Breast epithelium (tissue), 4 donors: ENCODE measurements at regions not wholly inside any gene's neighbourhood (a gene's known extent, or its start where the extent isn't known, plus 50 kb on each side); places are given as distances from the start of the nearest gene placed in this dataset.
A peak's percentile ranks its signal among the peaks of the same experiment; 100 is the strongest.

Experiments
- DNase-seq, 2 donors: peaks; one replicate each; pipeline ENCODE4 v3.0.0-alpha.2; 2019; ENCODE audit warnings: low spot score in 2 of 2
- H3K27ac ChIP-seq, 2 donors: fragments of 200-600 bp; sonication (generic) in 1 of 2; one replicate each; pipeline ENCODE4 v1.5.1; 2016 to 2019; ENCODE audit warnings: mild to moderate bottlenecking in 1 of 2
- H3K27me3 ChIP-seq, 2 donors: fragments of 200-600 bp; sonication (generic) in 1 of 2; one replicate each; pipeline versions ENCODE4 v1.5.1 to v1.6.0; 2017 to 2019; ENCODE audit warnings: control low read depth in 1 of 2, mild to moderate bottlenecking in 1 of 2
- H3K36me3 ChIP-seq: fragments of 200-600 bp; one replicate; pipeline ENCODE4 v1.5.1; 2019
- H3K4me1 ChIP-seq, 2 donors: fragments of 200-600 bp; sonication (generic); one replicate each; pipeline ENCODE4 v1.5.1; 2016 to 2019; ENCODE audit warnings: control low read depth in 1 of 2
- H3K4me3 ChIP-seq, 3 donors: fragments of 200-600 bp; sonication (generic); 1 replicate in 2 of 3; 2 replicates in 1 of 3; pipeline ENCODE4 v1.5.1; 2016 to 2019; ENCODE audit warnings: mild to moderate bottlenecking in 3 of 3, moderate library complexity in 2 of 3
- H3K9me3 ChIP-seq, 2 donors: fragments of 200-600 bp; sonication (generic) in 1 of 2; one replicate each; pipeline ENCODE4 v1.5.1; 2016 to 2019; ENCODE audit warnings: control low read depth in 1 of 2
- POLR2A ChIP-seq: fragments of 450-650 bp; IDR thresholded peaks from one replicate; pipeline ENCODE4 v1.6.1; 2016; ENCODE audit warnings: antibody characterized with exemption, mild to moderate bottlenecking, moderate library complexity
- POLR2AphosphoS5 ChIP-seq, 3 donors: sonication (generic); formaldehyde crosslinking; IDR thresholded peaks; one replicate each; pipeline ENCODE4 v1.6.1; 2017; ENCODE audit warnings: antibody characterized with exemption in 3 of 3
- intact Hi-C: fragments of 100-400 bp; cut with DNase I; formaldehyde crosslinking; loops from one replicate; pipeline ENCODE4 v1.15.1; 2023; ENCODE audit warnings: low total_unique reads
- TF ChIP-seq, protein P1 (sequence below), 3 donors: fragments of 450-650 bp; IDR thresholded peaks; one replicate each; pipeline ENCODE4 v1.5.1; 2016 to 2017; ENCODE audit warnings: antibody characterized with exemption in 3 of 3, mild to moderate bottlenecking in 3 of 3, moderate library complexity in 3 of 3

GRCh38 chr5:96340357-96340756 lies 92.7 kb downstream of the PCSK1 start:
- Histone ChIP-seq H3K36me3 (no peaks in the 10 kb centered on the region), H3K27me3 (no peaks in the 10 kb centered on the region), H3K4me3 (no peak overlapping the region), H3K9me3 (no peaks in the 10 kb centered on the region), H3K27ac (peak overlapping the region; percentile 71 to 88), H3K4me1 (peaks cover 5 to 9% of the 10 kb centered on the region in 2 donors)
- no peak for DNase-seq
- TF ChIP-seq, protein P1, sequence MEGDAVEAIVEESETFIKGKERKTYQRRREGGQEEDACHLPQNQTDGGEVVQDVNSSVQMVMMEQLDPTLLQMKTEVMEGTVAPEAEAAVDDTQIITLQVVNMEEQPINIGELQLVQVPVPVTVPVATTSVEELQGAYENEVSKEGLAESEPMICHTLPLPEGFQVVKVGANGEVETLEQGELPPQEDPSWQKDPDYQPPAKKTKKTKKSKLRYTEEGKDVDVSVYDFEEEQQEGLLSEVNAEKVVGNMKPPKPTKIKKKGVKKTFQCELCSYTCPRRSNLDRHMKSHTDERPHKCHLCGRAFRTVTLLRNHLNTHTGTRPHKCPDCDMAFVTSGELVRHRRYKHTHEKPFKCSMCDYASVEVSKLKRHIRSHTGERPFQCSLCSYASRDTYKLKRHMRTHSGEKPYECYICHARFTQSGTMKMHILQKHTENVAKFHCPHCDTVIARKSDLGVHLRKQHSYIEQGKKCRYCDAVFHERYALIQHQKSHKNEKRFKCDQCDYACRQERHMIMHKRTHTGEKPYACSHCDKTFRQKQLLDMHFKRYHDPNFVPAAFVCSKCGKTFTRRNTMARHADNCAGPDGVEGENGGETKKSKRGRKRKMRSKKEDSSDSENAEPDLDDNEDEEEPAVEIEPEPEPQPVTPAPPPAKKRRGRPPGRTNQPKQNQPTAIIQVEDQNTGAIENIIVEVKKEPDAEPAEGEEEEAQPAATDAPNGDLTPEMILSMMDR (IDR thresholded peaks at IDR 0.05) = no peak
- TF ChIP-seq POLR2AphosphoS5 (IDR thresholded peaks at IDR 0.05) (no peak), POLR2A (no peak)
- intact Hi-C loops = no loop called here

GRCh38 chr5:96339862-96340261 lies 93.2 kb downstream of the PCSK1 start:
- no peaks in the 10 kb centered on the region for H3K27me3 ChIP-seq
- TF ChIP-seq, protein P1 (IDR thresholded peaks at IDR 0.05) = no peak
- TF ChIP-seq POLR2AphosphoS5 (IDR thresholded peaks at IDR 0.05) (no peak), POLR2A (no peak)
- H3K27ac ChIP-seq = peak overlapping the region; percentile 71 to 88
- no peak for DNase-seq
- H3K36me3 ChIP-seq = no peaks in the 10 kb centered on the region
- peaks cover 5 to 9% of the 10 kb centered on the region in 2 donors for H3K4me1 ChIP-seq
- no peaks in the 10 kb centered on the region for H3K9me3 ChIP-seq
- intact Hi-C loops = loop anchor here (5.0 to 10.0 kb wide), 2 partner anchors 255 to 272 kb away; no protein-coding TSS in a partner anchor
- no peak overlapping the region for H3K4me3 ChIP-seq

GRCh38 chr5:96338624-96339415 lies 94.2 kb downstream of the PCSK1 start:
- intact Hi-C loops = loop anchor here (5.0 to 10.0 kb wide), 2 partner anchors 256 to 273 kb away; no protein-coding TSS in a partner anchor

GRCh38 chr5:96338091-96338490 lies 95.0 kb downstream of the PCSK1 start:
- Histone ChIP-seq H3K27me3 (no peaks in the 10 kb centered on the region), H3K9me3 (no peaks in the 10 kb centered on the region), H3K4me1 (peaks cover 5 to 9% of the 10 kb centered on the region in 2 donors), H3K36me3 (no peaks in the 10 kb centered on the region), H3K4me3 (no peak overlapping the region), H3K27ac (peak overlapping the region; percentile 71 to 88)
- no peak for DNase-seq
- intact Hi-C loops = loop anchor here (5.0 to 10.0 kb wide), 2 partner anchors 257 to 274 kb away; no protein-coding TSS in a partner anchor
- TF ChIP-seq POLR2A (no peak), POLR2AphosphoS5 (IDR thresholded peaks at IDR 0.05) (no peak)
- TF ChIP-seq, protein P1 (IDR thresholded peaks at IDR 0.05) = no peak

More at GRCh38 chr5:96338624-96339415, 94.2 kb downstream of the PCSK1 start:
- peak overlapping the region; percentile 71 to 88 for H3K27ac ChIP-seq
- H3K27me3 ChIP-seq = no peaks in the 10 kb centered on the region
- H3K4me3 ChIP-seq = no peak overlapping the region
- peaks cover 5 to 9% of the 10 kb centered on the region in 2 donors for H3K4me1 ChIP-seq
- TF ChIP-seq POLR2A (no peak), POLR2AphosphoS5 (IDR thresholded peaks at IDR 0.05) (peak; percentile 46 to 82 (median 46))
- H3K9me3 ChIP-seq = no peaks in the 10 kb centered on the region
- H3K36me3 ChIP-seq = no peaks in the 10 kb centered on the region
- DNase-seq = peak in 1 of 2 donors; percentile 81

GRCh38 chr5:96337048-96337781 lies 95.8 kb downstream of the PCSK1 start:
- H3K36me3 ChIP-seq = no peaks in the 10 kb centered on the region
- H3K9me3 ChIP-seq = no peaks in the 10 kb centered on the region
- peaks cover 5 to 9% of the 10 kb centered on the region in 2 donors for H3K4me1 ChIP-seq
- no peak overlapping the region for H3K4me3 ChIP-seq
- DNase-seq = peak in 1 of 2 donors; percentile 20
- H3K27ac ChIP-seq = peak overlapping the region; percentile 71 to 88
- no peaks in the 10 kb centered on the region for H3K27me3 ChIP-seq
- intact Hi-C loops = loop anchor here (5.0 to 10.0 kb wide), 2 partner anchors 258 to 275 kb away; no protein-coding TSS in a partner anchor
- TF ChIP-seq, protein P1 (IDR thresholded peaks at IDR 0.05) = no peak
- no peak for TF ChIP-seq POLR2AphosphoS5 (IDR thresholded peaks at IDR 0.05)
- no peak for TF ChIP-seq POLR2A
